Stimulated activated naive CD4-positive, alpha-beta T cell treated with Interleukin-2 at 50 U/mL for 16 hours (primary cell): ENCODE measurements at regions not wholly inside any gene's neighbourhood (a gene's known extent, or its start where the extent isn't known, plus 50 kb on each side); places are given as distances from the start of the nearest gene placed in this dataset.
A peak's percentile ranks its signal among the peaks of the same experiment; 100 is the strongest.
"Not testable (repeated sequence)": the region's sequence is repeated elsewhere in the genome, so short reads cannot be mapped to it uniquely, and the experiment has no call there.

ENCODE experiments used
- DNase-seq: peaks from one replicate; lab custom pipeline; 2025; lab: John Stamatoyannopoulos, UW

- DNase-seq: no peak
Observed at GRCh38 chr2:106292627-106293026, 98.5 kb upstream of the UXS1 start.

GRCh38 chr2:106288873-106289272 is 94.8 kb upstream of the UXS1 start:
- DNase-seq: no peak

GRCh38 chr2:106285237-106285829 is 91.2 kb upstream of the UXS1 start:
- no peak for DNase-seq

GRCh38 chr2:106284691-106285202 is 90.6 kb upstream of the UXS1 start:
- DNase-seq: no peak

GRCh38 chr2:106284255-106284654 is 90.2 kb upstream of the UXS1 start:
- no peak for DNase-seq

- DNase-seq: not testable (repeated sequence)
Observed at GRCh38 chr2:106283228-106284152, 89.4 kb upstream of the UXS1 start.

GRCh38 chr2:106282462-106283170 is 88.5 kb upstream of the UXS1 start:
- DNase-seq: no peak

- not testable (repeated sequence) for DNase-seq
Observed at GRCh38 chr2:106281907-106282430, 87.9 kb upstream of the UXS1 start.

GRCh38 chr2:106280722-106281446 is 86.8 kb upstream of the UXS1 start:
- no peak for DNase-seq

GRCh38 chr2:106280224-106280623 is 86.1 kb upstream of the UXS1 start:
- no peak for DNase-seq

GRCh38 chr2:106278112-106278876 is 84.2 kb upstream of the UXS1 start:
- DNase-seq: no peak

- DNase-seq: no peak
Observed at GRCh38 chr2:106277426-106277825, 83.3 kb upstream of the UXS1 start.

- DNase-seq: no peak
Observed at GRCh38 chr2:106275971-106276370, 81.9 kb upstream of the UXS1 start.

- no peak for DNase-seq
Observed at GRCh38 chr2:106274668-106275067, 80.6 kb upstream of the UXS1 start.

GRCh38 chr2:106272216-106272807 is 78.2 kb upstream of the UXS1 start:
- DNase-seq: no peak

- DNase-seq: no peak
Observed at GRCh38 chr2:106270471-106270891, 76.4 kb upstream of the UXS1 start.

- DNase-seq: peak; percentile 23
Observed at GRCh38 chr2:106269591-106270291, 75.6 kb upstream of the UXS1 start.

GRCh38 chr2:106267997-106268396 is 73.9 kb upstream of the UXS1 start:
- no peak for DNase-seq

- DNase-seq: no peak
Observed at GRCh38 chr2:106261871-106262321, 67.8 kb upstream of the UXS1 start.

- DNase-seq: not testable (repeated sequence)
Observed at GRCh38 chr2:106258859-106259258, 64.8 kb upstream of the UXS1 start.
